ENCODE measurements at regions not wholly inside any gene's neighbourhood (a gene's known extent, or its start where the extent isn't known, plus 50 kb on each side); places are given as distances from the start of the nearest gene placed in this dataset.

- TF ChIP-seq FOS (IDR thresholded peaks at IDR 0.05; ENCODE audit: borderline replicate concordance, insufficient read depth, low read length): no peak
- TF ChIP-seq MAX (IDR thresholded peaks at IDR 0.05; ENCODE audit: insufficient read depth, insufficient read length): no peak
- no peak for TF ChIP-seq GATA2 (IDR thresholded peaks at IDR 0.05; ENCODE audit: insufficient read depth, insufficient read length, low read depth, low read length)
- TF ChIP-seq CTCF (IDR thresholded peaks at IDR 0.05; ENCODE audit: extremely low read depth in 1 of 2, insufficient read depth in 1 of 2, low read depth in 1 of 2, low read length in 2 of 2): no peak
- no peak for TF ChIP-seq POLR2AphosphoS5 (IDR thresholded peaks at IDR 0.05; ENCODE audit: insufficient read depth, low read depth, low read length)
- TF ChIP-seq POLR2A (IDR thresholded peaks at IDR 0.05; ENCODE audit: low read depth, low read length): no peak
- TF ChIP-seq EZH2 (IDR thresholded peaks at IDR 0.05; ENCODE audit: borderline replicate concordance, low read depth, low read length, severe bottlenecking): no peak
- TF ChIP-seq MYC (IDR thresholded peaks at IDR 0.05; ENCODE audit: low read depth, low read length): no peak
- TF ChIP-seq JUN (IDR thresholded peaks at IDR 0.05; ENCODE audit: borderline replicate concordance, insufficient read depth, insufficient read length, low read depth): no peak
- FAIRE-seq (no peak), DNase-seq (ENCODE audit: low read depth, low spot score) (no peak)
- Histone ChIP-seq H3K4me3 (replicated peaks in 1 of 3; ENCODE audit: insufficient read depth in 1 of 3, low read depth in 1 of 3, low read length in 3 of 3) (no peak overlapping the region), H4K20me1 (replicated peaks; ENCODE audit: control insufficient read depth, extremely low read depth, insufficient read depth, low read length) (no peaks in the 10 kb centered on the region), H2AFZ (ENCODE audit: low read depth, low read length) (no peak overlapping the region), H3K27ac (ENCODE audit: insufficient read depth, low read depth, low read length) (no peak overlapping the region), H3K4me1 (ENCODE audit: control insufficient read depth, extremely low read depth, insufficient read depth, low read length) (no peaks in the 10 kb centered on the region), H3K27me3 (ENCODE audit: control insufficient read depth in 2 of 2, insufficient read depth in 2 of 2, low read length in 2 of 2) (no peaks in the 10 kb centered on the region), H3K4me2 (ENCODE audit: insufficient read depth, low read length) (no peak overlapping the region), H3K79me2 (ENCODE audit: control insufficient read depth, insufficient read depth, low read length) (no peaks in the 10 kb centered on the region), H3K9ac (replicated peaks; ENCODE audit: extremely low read depth, insufficient read depth, low read length) (no peak overlapping the region), H3K9me3 (replicated peaks; ENCODE audit: control insufficient read depth, insufficient read depth, low read length) (peaks cover 7% of the 10 kb centered on the region), H3K36me3 (ENCODE audit: control insufficient read depth in 2 of 2, extremely low read depth in 1 of 2, insufficient read depth in 2 of 2, low read length in 2 of 2) (no peaks in the 10 kb centered on the region), H3K9me1 (replicated peaks; ENCODE audit: control insufficient read depth, extremely low read depth, insufficient read depth, low read length) (no peaks in the 10 kb centered on the region)
- ChIA-PET POLR2A (no interaction called here), CTCF (no interaction called here)
- no TSS peak for BruUV-seq (replicated peaks)
- dilution Hi-C loops (cut with MboI; ENCODE audit: extremely low pct_ligation_motif_present, low sequenced_read_pairs) (no loop called here), intact Hi-C loops (cut with micrococcal nuclease) (no loop called here)
These were observed 469.2 kb downstream of the ADRA2A start for GRCh38 chr10:111545861-111546605.

Data from endothelial cell of umbilical vein (primary cell).